ENCODE measurements at regions not wholly inside any gene's neighbourhood (a gene's known extent, or its start where the extent isn't known, plus 50 kb on each side); places are given as distances from the start of the nearest gene placed in this dataset.

DNA sequence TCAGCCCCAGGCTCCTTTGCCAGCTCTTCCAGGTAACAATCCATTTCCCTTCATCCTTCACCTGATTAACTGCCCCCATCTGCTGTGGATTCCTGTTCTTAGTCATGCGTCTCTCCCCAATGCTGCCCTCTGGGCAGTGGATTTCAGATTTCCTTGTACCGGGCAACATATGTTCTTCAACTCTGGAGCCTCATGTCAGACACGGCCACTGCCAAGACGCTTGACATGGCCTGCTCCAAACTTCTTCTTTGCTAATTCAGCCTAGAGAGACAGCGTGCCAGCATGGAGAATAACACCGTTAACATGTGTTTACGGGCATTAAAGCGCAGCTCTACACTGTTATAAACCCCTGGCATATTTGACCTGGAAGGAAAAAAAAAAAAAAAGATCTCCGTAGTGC lies 1035.1 kb upstream of the NR2F2 start:
- Histone ChIP-seq H3K36me3 (ENCODE audit: insufficient read depth, low read length) (no peaks in the 10 kb centered on the region), H3K9ac (ENCODE audit: low read depth, low read length) (no peak overlapping the region), H3K79me2 (ENCODE audit: insufficient read depth, low read length) (no peaks in the 10 kb centered on the region), H3K4me2 (ENCODE audit: insufficient read depth, low read length) (no peak overlapping the region), H3K27ac (ENCODE audit: low read length) (no peak overlapping the region), H4K20me1 (ENCODE audit: insufficient read depth, low read length) (no peaks in the 10 kb centered on the region), H3K27me3 (ENCODE audit: insufficient read depth, low read length, poor library complexity) (peaks cover 16% of the 10 kb centered on the region), H2AFZ (ENCODE audit: low read depth, low read length) (no peak overlapping the region), H3K4me1 (ENCODE audit: insufficient read depth, low read length) (peaks cover 3% of the 10 kb centered on the region; the same call in 1 of the 2 replicates), H3K4me3 (ENCODE audit: low read depth in 1 of 2, low read length in 2 of 2) (no peak overlapping the region), H3K9me3 (ENCODE audit: insufficient read depth, low read length, severe bottlenecking) (no peaks in the 10 kb centered on the region)
- ATAC-seq (ENCODE audit: insufficient read depth, low read depth) (no peak), DNase-seq (no peak)
- TF ChIP-seq CTCF (IDR thresholded peaks at IDR 0.05; ENCODE audit: borderline replicate concordance, extremely low read depth, low read length, poor library complexity, severe bottlenecking) (no peak), EZH2 (IDR thresholded peaks at IDR 0.05; ENCODE audit: borderline replicate concordance, low read depth, low read length, severe bottlenecking) (no peak)

DNA sequence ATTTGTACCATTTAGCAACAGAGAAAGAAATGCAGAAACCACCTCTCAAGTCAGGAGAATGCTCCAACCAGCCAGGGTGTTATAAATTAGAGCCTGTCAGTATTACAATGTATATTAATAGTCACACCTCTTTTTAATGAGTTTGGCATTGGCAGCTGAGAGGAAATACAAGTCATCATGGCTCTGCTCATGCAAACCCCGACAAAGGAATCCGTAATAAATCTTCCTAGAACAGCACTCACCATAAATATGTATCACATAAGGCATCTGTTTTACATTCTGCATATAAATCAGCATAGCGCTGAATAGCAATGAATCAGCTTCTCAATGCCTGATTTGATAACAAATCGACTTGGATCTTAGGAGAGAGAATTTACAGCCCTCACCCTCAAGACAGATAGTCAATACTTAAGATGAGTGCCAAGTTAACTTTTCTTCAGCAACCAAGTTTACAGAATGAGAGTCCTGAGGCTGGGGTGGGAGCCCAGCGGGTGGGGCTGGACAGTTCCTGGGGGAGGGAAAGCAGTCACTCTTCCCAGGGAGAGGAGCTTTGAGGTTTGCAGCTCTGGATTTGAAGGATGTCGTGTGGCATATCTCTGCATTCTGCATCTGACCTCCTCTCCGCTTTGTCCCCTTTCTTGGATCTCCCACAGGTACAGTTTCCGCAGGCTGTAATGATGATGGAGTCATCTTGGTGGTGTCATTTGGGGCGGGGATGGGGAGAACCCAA lies 1034.4 kb upstream of the NR2F2 start:
- peaks cover 3% of the 10 kb centered on the region; the same call in 1 of the 2 replicates for H3K4me1 ChIP-seq (ENCODE audit: insufficient read depth, low read length)

GRCh38 chr15:95296643-95297042 lies 1033.9 kb upstream of the NR2F2 start:
- Histone ChIP-seq H3K79me2 (ENCODE audit: insufficient read depth, low read length) (no peaks in the 10 kb centered on the region), H3K27ac (ENCODE audit: low read length) (no peak overlapping the region), H3K9ac (ENCODE audit: low read depth, low read length) (no peak overlapping the region), H3K9me3 (ENCODE audit: insufficient read depth, low read length, severe bottlenecking) (no peaks in the 10 kb centered on the region), H3K36me3 (ENCODE audit: insufficient read depth, low read length) (no peaks in the 10 kb centered on the region), H3K4me1 (ENCODE audit: insufficient read depth, low read length) (peaks cover 3% of the 10 kb centered on the region; the same call in 1 of the 2 replicates), H3K4me2 (ENCODE audit: insufficient read depth, low read length) (no peak overlapping the region), H3K27me3 (ENCODE audit: insufficient read depth, low read length, poor library complexity) (peaks cover 16% of the 10 kb centered on the region), H4K20me1 (ENCODE audit: insufficient read depth, low read length) (no peaks in the 10 kb centered on the region), H2AFZ (ENCODE audit: low read depth, low read length) (no peak overlapping the region), H3K4me3 (ENCODE audit: low read depth in 1 of 2, low read length in 2 of 2) (no peak overlapping the region)
- ATAC-seq (ENCODE audit: insufficient read depth, low read depth) = no peak
- no peak for TF ChIP-seq EZH2 (IDR thresholded peaks at IDR 0.05; ENCODE audit: borderline replicate concordance, low read depth, low read length, severe bottlenecking)
- TF ChIP-seq CTCF (IDR thresholded peaks at IDR 0.05; ENCODE audit: borderline replicate concordance, extremely low read depth, low read length, poor library complexity, severe bottlenecking) = no peak
- DNase-seq = no peak

More for the DNA sequence above, 1034.4 kb upstream of the NR2F2 start:
- Histone ChIP-seq H4K20me1 (ENCODE audit: insufficient read depth, low read length) (no peaks in the 10 kb centered on the region), H2AFZ (ENCODE audit: low read depth, low read length) (no peak overlapping the region), H3K4me3 (ENCODE audit: low read depth in 1 of 2, low read length in 2 of 2) (no peak overlapping the region), H3K79me2 (ENCODE audit: insufficient read depth, low read length) (no peaks in the 10 kb centered on the region), H3K9ac (ENCODE audit: low read depth, low read length) (no peak overlapping the region), H3K36me3 (ENCODE audit: insufficient read depth, low read length) (no peaks in the 10 kb centered on the region), H3K4me2 (ENCODE audit: insufficient read depth, low read length) (no peak overlapping the region), H3K27me3 (ENCODE audit: insufficient read depth, low read length, poor library complexity) (peaks cover 16% of the 10 kb centered on the region), H3K9me3 (ENCODE audit: insufficient read depth, low read length, severe bottlenecking) (no peaks in the 10 kb centered on the region), H3K27ac (ENCODE audit: low read length) (no peak overlapping the region)
- TF ChIP-seq EZH2 (IDR thresholded peaks at IDR 0.05; ENCODE audit: borderline replicate concordance, low read depth, low read length, severe bottlenecking) = no peak
- no peak for TF ChIP-seq CTCF (IDR thresholded peaks at IDR 0.05; ENCODE audit: borderline replicate concordance, extremely low read depth, low read length, poor library complexity, severe bottlenecking)
- DNase-seq = no peak
- ATAC-seq (ENCODE audit: insufficient read depth, low read depth) = no peak
